HG02870 (cell line): ENCODE measurements at regions not wholly inside any gene's neighbourhood (a gene's known extent, or its start where the extent isn't known, plus 50 kb on each side); places are given as distances from the start of the nearest gene placed in this dataset.
A peak's percentile ranks its signal among the peaks of the same experiment; 100 is the strongest.

Experiments used
- ATAC-seq: cut with Tn5 transposase; IDR thresholded peaks from one replicate; pipeline ENCODE4 v1.9.1; 2021; ENCODE audit warnings: mild to moderate bottlenecking, moderate library complexity; ENCODE audit not compliant: unreplicated experiment

DNA sequence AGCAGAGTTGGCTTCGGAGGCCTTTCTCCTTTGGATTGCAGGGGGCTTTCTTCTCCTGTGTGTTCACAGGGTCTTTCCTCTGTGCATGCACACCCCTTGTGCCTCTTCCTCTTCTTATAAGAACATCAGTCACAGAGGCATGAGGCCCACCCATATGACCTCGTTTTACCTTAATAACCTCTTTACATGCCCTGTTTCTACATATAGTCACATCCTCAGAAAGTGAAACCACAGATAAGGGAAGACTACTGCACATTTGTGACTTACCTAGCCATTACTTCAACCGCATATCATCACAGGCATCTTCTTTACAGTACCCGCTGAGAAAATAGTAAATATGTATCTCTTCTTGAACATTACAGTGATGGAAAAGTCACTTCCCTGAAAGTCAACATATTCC is 204.9 kb upstream of the TARS1 start:
- ATAC-seq: peak; percentile 67

DNA sequence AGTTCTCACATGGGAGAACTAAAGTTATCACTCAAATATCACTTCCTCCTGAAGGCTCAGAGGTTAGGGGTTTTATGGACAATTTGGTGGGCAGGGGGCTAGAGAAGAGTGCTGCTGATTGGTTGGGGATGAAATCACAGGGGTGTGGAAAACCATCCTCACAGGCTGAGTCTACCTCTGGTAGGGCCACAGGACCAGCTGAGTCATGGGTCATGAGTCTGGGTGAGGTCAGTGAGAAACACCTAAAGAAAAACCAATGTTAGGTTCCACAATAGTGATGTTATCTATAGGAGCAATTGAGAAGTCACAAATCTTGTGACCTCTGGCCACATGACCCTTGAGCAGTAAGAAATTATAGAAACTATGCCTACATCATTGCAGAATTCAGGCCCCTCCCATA is 203.3 kb upstream of the TARS1 start:
- no peak for ATAC-seq

- ATAC-seq: no peak
Measured at GRCh38 chr5:33238826-33239695, 201.7 kb upstream of the TARS1 start.

- no peak for ATAC-seq
Measured at GRCh38 chr5:33240558-33240957, 200.2 kb upstream of the TARS1 start.

DNA sequence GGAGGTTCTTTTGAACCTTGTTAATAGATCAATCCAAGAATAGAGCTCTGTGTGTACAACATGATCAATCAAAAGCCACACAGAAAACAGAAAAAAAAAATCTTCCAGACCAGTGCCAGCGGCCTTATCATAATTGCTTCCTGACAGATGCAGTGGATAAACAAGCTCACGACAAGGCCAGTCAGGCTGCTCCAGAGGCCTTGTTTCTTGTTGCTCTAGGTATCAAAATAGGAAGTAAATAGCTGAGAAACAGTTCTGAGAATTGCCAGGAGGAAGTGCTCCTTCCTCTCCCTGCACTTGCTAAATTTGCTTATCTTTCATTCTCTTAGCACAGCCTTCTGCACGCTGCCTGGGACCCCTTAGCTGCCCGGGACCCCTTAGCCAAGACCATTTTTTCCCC is 199.0 kb upstream of the TARS1 start:
- ATAC-seq: peak; percentile 63

DNA sequence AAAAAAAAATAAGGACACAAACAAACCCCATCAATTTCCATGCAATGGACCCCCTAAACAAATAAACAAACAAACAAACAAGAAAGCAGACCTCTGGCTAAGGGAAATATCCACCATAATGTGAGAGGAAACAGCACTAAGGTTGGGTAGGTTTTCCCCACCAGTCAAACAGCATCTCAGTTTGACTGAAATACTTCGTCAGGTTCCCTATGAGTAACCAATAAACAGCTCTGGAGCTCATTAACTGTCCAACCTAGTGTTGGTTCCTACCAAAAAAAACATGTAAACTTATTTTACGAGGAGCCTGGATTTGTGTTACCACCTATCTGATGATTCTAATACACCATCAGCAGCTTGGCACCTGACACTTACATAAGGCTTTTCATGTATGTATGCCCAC is 198.5 kb upstream of the TARS1 start:
- ATAC-seq: peak; percentile 31

DNA sequence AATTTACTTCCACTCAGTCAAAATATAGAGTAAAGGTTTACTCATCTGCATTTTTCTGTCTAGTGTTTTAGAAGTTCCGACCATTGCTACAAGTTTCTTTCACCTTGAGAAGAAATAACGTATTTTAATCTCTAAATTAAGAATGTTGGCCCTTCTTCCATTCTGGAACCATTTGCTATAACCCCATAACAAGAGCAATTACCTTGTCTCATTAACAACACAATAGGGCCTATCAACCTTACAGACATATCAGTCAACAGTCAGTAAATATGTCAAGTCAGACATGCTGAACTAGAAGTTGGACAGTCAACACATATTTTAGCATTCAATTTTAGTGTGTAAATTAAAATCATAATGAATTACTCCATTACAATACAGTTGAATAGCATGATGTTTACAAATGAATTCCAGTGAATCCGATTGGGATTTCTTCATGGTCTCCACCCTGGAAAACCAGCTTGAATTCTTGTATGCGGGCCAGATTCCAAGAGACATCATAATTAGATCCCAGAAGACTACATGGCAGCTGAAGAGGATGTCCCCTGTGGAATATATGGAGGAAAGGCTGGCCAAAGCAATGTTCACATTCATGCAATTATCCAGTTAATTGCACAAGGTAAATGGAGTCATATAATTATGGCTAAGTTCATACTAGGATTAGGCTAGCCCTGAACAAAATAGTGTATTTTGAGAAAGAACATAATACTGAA is 196.2 kb upstream of the TARS1 start:
- no peak for ATAC-seq

GRCh38 chr5:33254579-33254978 is 186.2 kb upstream of the TARS1 start:
- no peak for ATAC-seq

DNA sequence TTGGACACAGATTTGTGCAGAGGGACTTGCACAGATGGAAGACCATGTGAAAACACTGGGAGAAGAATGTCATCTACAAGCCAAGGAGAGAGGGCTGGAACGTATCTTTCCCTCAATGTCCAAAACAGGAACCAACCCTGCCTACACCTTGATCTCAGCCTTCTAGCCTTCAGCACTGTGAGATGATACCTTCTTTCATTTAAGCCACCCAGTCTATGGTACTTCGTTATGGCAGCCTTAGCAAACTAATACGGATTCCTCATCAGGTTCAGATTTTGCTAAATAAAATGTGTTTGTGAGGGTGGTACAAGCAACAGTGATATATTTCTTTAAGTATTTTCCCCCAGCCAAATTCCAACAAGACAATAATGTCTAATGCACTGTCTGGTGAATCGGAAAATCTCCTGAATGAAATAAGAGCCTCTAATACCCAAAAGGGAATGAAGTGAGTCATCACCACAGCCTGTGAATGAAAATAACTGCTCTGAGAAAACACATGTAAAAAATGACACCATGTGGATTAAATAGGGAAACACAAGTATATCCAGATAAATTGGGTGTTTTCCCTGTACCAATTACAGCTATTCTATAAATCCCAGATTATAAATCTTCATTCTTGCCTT is 182.8 kb upstream of the TARS1 start:
- ATAC-seq: no peak

GRCh38 chr5:33258553-33258952 is 182.2 kb upstream of the TARS1 start:
- ATAC-seq: no peak

GRCh38 chr5:33260098-33260497 is 180.7 kb upstream of the TARS1 start:
- no peak for ATAC-seq

GRCh38 chr5:33261305-33261704 is 179.5 kb upstream of the TARS1 start:
- no peak for ATAC-seq

DNA sequence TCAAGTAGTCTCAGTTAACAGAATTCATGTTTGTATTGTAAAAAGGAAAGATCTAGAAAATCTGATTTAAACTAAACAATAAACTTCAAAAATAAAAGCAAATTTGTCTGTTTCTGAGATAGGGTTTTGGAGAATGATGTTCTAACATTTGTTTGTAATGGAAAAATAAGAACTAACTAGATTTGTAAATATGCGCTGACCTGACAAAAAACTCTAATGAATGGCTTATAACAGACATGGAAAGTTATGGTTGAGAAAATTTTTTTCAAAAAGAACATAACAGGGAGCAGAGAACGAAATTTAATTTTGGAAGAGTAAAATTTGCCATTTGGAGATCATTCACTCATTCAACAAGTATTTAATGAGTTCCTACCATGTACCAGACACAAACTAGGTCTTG is 179.0 kb upstream of the TARS1 start:
- ATAC-seq: no peak

- no peak for ATAC-seq
Measured at GRCh38 chr5:33267801-33268200, 173.0 kb upstream of the TARS1 start.

DNA sequence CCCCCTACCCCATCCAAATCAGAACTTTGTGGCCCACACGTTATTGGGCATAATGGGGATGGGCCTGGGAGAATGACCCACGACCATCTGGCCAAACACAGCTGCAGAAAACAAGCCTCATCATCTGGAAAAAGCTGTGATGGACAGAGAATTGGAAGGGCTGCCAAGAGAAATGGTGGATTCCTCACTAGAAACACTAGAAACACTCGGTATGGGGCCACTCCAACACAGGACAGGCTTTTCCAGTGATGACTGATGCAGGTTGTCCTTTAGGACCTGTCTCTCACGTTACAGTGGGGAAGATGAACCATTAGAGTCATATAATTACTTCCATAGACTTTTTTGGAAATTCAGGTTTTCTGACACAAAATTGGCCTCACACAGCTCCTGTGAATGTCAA is 172.4 kb upstream of the TARS1 start:
- no peak for ATAC-seq

GRCh38 chr5:33270671-33271070 is 170.1 kb upstream of the TARS1 start:
- no peak for ATAC-seq

DNA sequence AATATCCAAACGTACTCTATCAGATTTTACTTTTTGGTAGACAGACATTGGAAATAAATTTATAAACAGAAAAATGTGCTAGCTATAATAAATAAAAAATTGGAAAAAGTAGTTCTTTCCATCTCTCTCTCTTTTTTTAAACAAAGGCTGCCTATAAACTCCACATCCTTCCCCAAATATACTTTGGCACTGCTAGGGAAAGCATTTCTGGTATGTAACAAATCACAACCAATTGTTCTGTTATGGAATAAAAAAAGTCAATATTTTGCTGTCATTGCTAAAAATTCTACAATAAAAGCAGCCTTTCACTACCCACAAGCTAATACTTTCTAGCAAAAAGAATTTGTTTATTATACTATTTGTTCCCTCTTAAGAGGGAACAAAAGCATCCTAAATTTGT is 169.2 kb upstream of the TARS1 start:
- no peak for ATAC-seq

DNA sequence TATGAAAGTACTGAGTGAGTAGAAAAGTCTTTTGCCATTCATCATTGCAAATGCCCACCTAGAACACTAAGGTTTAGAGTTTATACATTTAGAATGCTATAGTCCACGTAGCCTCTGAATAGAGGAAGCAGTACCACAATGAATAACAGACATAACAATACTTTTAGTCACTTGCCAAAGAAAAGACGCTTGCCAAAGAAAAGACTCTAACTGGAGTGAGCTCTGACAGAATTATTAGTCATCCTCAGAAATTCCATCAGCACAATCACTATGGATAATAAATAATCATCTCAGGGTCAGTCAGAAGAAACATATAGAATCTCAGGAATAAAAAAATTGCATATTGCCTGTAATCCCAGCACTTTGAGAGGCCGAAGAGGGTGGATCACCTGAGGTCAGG is 168.5 kb upstream of the TARS1 start:
- ATAC-seq: no peak

DNA sequence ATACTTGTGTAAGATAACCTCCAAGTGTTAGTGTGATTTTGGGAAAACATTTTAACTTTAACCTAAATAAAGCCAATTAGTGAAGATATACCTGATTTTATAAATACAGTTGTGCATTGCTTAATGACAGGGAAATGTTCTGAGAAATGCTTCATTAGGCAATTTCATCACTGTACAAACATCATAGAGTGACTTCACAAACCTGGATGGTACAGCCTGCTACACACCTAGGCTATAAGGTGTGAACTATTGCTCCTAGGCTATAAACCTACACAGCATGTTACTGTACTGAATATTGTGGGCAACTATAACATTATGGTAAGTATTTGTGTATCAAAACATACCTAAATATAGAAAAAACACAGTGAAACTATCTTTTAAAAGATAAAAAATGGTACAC is 166.8 kb upstream of the TARS1 start:
- ATAC-seq: no peak

GRCh38 chr5:33275391-33275790 is 165.4 kb upstream of the TARS1 start:
- ATAC-seq: no peak

DNA sequence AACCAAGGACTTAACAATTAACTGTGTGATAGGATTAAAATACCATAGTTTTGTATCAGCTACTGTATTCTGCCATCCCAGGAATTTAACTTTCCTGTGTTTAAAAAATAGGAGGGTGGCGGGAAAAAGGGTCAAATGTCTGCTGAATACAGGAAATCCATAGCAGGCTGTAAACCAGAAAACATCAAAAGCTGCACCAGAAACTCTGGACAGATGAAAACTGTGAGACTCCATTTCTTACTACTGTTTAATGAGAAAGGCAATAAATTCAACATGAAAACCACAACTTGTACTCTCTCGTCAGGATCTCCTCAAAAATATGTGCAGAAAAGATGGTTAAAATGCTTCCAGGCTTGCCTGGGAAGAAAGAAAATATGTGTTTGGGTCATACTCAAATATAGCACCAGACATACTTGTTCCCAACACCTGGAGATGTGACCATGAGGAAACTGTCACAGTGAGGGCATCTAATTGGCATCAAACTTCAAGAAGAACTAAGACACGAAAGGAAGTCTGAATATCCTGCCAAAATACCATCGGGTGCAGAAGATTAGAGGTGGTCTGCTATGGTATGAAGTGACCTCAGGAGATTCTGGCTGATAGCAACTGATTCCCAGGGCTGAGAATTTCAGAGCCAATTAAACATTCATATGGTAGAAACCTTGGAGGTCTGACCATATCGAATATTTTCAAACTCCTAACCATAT is 164.7 kb upstream of the TARS1 start:
- ATAC-seq: no peak

DNA sequence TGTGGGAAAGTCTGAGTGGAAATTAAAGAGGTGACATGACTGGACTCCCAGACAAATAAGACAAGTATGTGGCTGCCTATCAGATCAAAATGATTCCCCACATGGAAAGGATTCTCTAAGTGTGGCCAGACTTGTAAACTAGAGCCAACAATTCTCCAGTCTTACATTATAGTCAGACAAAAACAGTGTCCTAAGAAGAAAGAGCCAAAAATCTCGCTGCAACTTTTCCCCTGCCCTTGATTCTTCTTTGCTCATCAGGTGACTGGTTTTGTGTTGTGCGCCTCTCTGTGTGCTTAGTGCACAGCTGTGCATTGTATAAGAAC is 164.2 kb upstream of the TARS1 start:
- no peak for ATAC-seq
